H9 (cell line): ENCODE measurements at regions not wholly inside any gene's neighbourhood (a gene's known extent, or its start where the extent isn't known, plus 50 kb on each side); places are given as distances from the start of the nearest gene placed in this dataset.

ENCODE experiments used
- DNase-seq: peaks from one replicate; pipeline ENCODE4 v3.0.0-alpha.2; 2017
- H2AFZ ChIP-seq: one replicate; pipeline ENCODE4 v1.6.1; 2013; ENCODE audit warnings: mild to moderate bottlenecking, low read length, control low read depth, moderate library complexity
- H2AK5ac ChIP-seq: 2 replicates; pipeline ENCODE4 v1.6.1; 2013; ENCODE audit warnings: low read length, control low read depth, mixed read lengths; ENCODE audit not compliant: insufficient read length
- H2BK120ac ChIP-seq: one replicate; pipeline ENCODE4 v1.6.1; 2013; ENCODE audit warnings: low read depth, mild to moderate bottlenecking, low read length, control low read depth, inconsistent platforms; ENCODE audit not compliant: poor library complexity, severe bottlenecking
- H2BK12ac ChIP-seq: 2 replicates; pipeline ENCODE4 v1.6.1; 2013; ENCODE audit warnings: low read length, control low read depth, mixed read lengths, low read depth; ENCODE audit not compliant: insufficient read length
- H2BK15ac ChIP-seq: 2 replicates; pipeline ENCODE4 v1.6.1; 2013; ENCODE audit warnings: low read depth, low read length, control low read depth
- H2BK20ac ChIP-seq: one replicate; pipeline ENCODE4 v1.6.1; 2013; ENCODE audit warnings: low read depth, mild to moderate bottlenecking, low read length, control low read depth, inconsistent platforms; ENCODE audit not compliant: poor library complexity, severe bottlenecking
- H2BK5ac ChIP-seq: 2 replicates; pipeline ENCODE4 v1.6.1; 2013; ENCODE audit warnings: low read length, control low read depth, mixed read lengths; ENCODE audit not compliant: insufficient read length
- H3K14ac ChIP-seq: 2 replicates; pipeline ENCODE4 v1.6.1; 2013; ENCODE audit warnings: low read length, control low read depth; ENCODE audit not compliant: insufficient read depth
- H3K18ac ChIP-seq: 2 replicates; pipeline ENCODE4 v1.6.1; 2013; ENCODE audit warnings: low read depth, mild to moderate bottlenecking, mixed read lengths, low read length, control low read depth; ENCODE audit not compliant: insufficient read length
- H3K23ac ChIP-seq: 2 replicates; pipeline ENCODE4 v1.6.1; 2013; ENCODE audit warnings: low read length, control low read depth, mixed read lengths, low read depth; ENCODE audit not compliant: insufficient read length
- H3K23me2 ChIP-seq: 2 replicates; pipeline ENCODE4 v1.6.1; 2013; ENCODE audit warnings: low read depth, mild to moderate bottlenecking, mixed read lengths, low read length, control low read depth; ENCODE audit not compliant: insufficient read length, poor library complexity, severe bottlenecking
- H3K27ac ChIP-seq: 2 replicates; pipeline ENCODE4 v1.5.1; 2013; ENCODE audit warnings: low read length, control low read depth, mixed read lengths, low read depth; ENCODE audit not compliant: insufficient read length
- H3K27me3 ChIP-seq: 2 replicates; pipeline ENCODE4 v1.6.1; 2013; ENCODE audit warnings: low read length, control low read depth, inconsistent platforms; ENCODE audit not compliant: insufficient read depth
- H3K4ac ChIP-seq: 2 replicates; pipeline ENCODE4 v1.6.1; 2013; ENCODE audit warnings: low read depth, mild to moderate bottlenecking, control low read depth, inconsistent platforms, low read length, moderate library complexity
- H3K4me1 ChIP-seq: 2 replicates; pipeline ENCODE4 v1.6.1; 2013; ENCODE audit warnings: low read length, control low read depth, inconsistent platforms; ENCODE audit not compliant: insufficient read depth
- H3K4me2 ChIP-seq: 2 replicates; pipeline ENCODE4 v1.6.1; 2013; ENCODE audit warnings: low read length, control low read depth, mixed read lengths; ENCODE audit not compliant: insufficient read length, insufficient read depth
- H3K56ac ChIP-seq: 2 replicates; pipeline ENCODE4 v1.6.1; 2013; ENCODE audit warnings: low read depth, mild to moderate bottlenecking, mixed read lengths, low read length, control low read depth; ENCODE audit not compliant: insufficient read length
- H3K79me1 ChIP-seq: 2 replicates; pipeline ENCODE4 v1.6.1; 2013; ENCODE audit warnings: low read depth, mild to moderate bottlenecking, moderate library complexity, low read length, control low read depth, inconsistent platforms; ENCODE audit not compliant: insufficient read depth, poor library complexity, severe bottlenecking
- H3K79me2 ChIP-seq: 2 replicates; pipeline ENCODE4 v1.6.1; 2013; ENCODE audit warnings: low read length, control low read depth, inconsistent platforms; ENCODE audit not compliant: insufficient read depth
- H3K9ac ChIP-seq: 2 replicates; pipeline ENCODE4 v1.6.1; 2013; ENCODE audit warnings: low read length, control low read depth, mixed read lengths; ENCODE audit not compliant: insufficient read length; ENCODE audit errors: extremely low read depth
- H3K9me3 ChIP-seq: one replicate; pipeline ENCODE4 v1.6.1; 2013; ENCODE audit warnings: low read depth, low read length, inconsistent platforms; ENCODE audit not compliant: control insufficient read depth
- H3T11ph ChIP-seq: one replicate; pipeline ENCODE4 v1.6.1; 2013; ENCODE audit warnings: mild to moderate bottlenecking, low read length, control low read depth, inconsistent platforms
- H4K20me1 ChIP-seq: one replicate; pipeline ENCODE4 v1.6.1; 2013; ENCODE audit not compliant: control insufficient read depth, insufficient read length, insufficient read depth
- H4K5ac ChIP-seq: 2 replicates; pipeline ENCODE4 v1.6.1; 2013; ENCODE audit warnings: low read depth, mild to moderate bottlenecking, mixed read lengths, low read length, control low read depth; ENCODE audit not compliant: insufficient read length
- H4K8ac ChIP-seq: replicated peaks from 2 replicates; pipeline ENCODE4 v1.6.1; 2013; ENCODE audit warnings: low read length, control low read depth, mixed read lengths, low read depth; ENCODE audit not compliant: insufficient read length
- H4K91ac ChIP-seq: 2 replicates; pipeline ENCODE4 v1.6.1; 2013; ENCODE audit warnings: low read depth, mild to moderate bottlenecking, moderate library complexity, mixed read lengths, low read length, control low read depth; ENCODE audit not compliant: insufficient read length
- H3K27ac Mint-ChIP-seq, 3 experiments: 2 replicates in 2 of 3; 3 replicates in 1 of 3; pipeline ENCODE4 v1.8.0; 2020 to 2021; ENCODE audit warnings: mixed read lengths in 3 of 3, mild to moderate bottlenecking in 1 of 3, moderate library complexity in 1 of 3
- H3K27me3 Mint-ChIP-seq: 2 replicates; pipeline ENCODE4 v1.8.0; 2021; ENCODE audit warnings: low read depth, mild to moderate bottlenecking, moderate library complexity, mixed read lengths
- H3K36me3 Mint-ChIP-seq, 3 experiments: 2 replicates in 2 of 3; 3 replicates in 1 of 3; pipeline ENCODE4 v1.8.0; 2020 to 2021; ENCODE audit warnings: low read depth in 3 of 3, mixed read lengths in 3 of 3; ENCODE audit not compliant: insufficient read depth in 1 of 3
- H3K4me1 Mint-ChIP-seq, 2 experiments: 2 replicates each; pipeline ENCODE4 v1.8.0; 2020; ENCODE audit warnings: mixed read lengths in 2 of 2
- H3K4me3 Mint-ChIP-seq, 2 experiments: 2 replicates in 1 of 2; 3 replicates in 1 of 2; pipeline ENCODE4 v1.8.0; 2020 to 2021; ENCODE audit warnings: mild to moderate bottlenecking in 2 of 2, mixed read lengths in 2 of 2, moderate library complexity in 1 of 2
- H3K9me3 Mint-ChIP-seq, 2 experiments: 2 replicates in 1 of 2; 3 replicates in 1 of 2; pipeline ENCODE4 v1.8.0; 2020; ENCODE audit warnings: mild to moderate bottlenecking in 2 of 2, mixed read lengths in 2 of 2, moderate library complexity in 1 of 2
- WGBS: extraction: QIAGEN DNeasy Blood & Tissue Kit; methylation state at CpG from one replicate; pipeline ENCODE4 v1.1.7; 2013; ENCODE audit warnings: missing lambda C conversion rate, low lambda C conversion rate, mixed read lengths; ENCODE audit not compliant: insufficient read length; ENCODE audit errors: extremely low coverage; 5-methylcytosine and 5-hydroxymethylcytosine counted together
- TF ChIP-seq, protein P1 (sequence below): fragments of 200-600 bp; sonication (generic); conservative IDR thresholded peaks from 3 replicates; pipeline ENCODE4 v1.8.0; 2021; ENCODE audit warnings: antibody characterized with exemption, mild to moderate bottlenecking

GRCh38 chr3:66898155-66898554, 100.0 kb upstream of the KBTBD8 start:
- no peak overlapping the region for H3K4me2 ChIP-seq
- no peak overlapping the region for H2BK20ac ChIP-seq
- TF ChIP-seq, protein P1, sequence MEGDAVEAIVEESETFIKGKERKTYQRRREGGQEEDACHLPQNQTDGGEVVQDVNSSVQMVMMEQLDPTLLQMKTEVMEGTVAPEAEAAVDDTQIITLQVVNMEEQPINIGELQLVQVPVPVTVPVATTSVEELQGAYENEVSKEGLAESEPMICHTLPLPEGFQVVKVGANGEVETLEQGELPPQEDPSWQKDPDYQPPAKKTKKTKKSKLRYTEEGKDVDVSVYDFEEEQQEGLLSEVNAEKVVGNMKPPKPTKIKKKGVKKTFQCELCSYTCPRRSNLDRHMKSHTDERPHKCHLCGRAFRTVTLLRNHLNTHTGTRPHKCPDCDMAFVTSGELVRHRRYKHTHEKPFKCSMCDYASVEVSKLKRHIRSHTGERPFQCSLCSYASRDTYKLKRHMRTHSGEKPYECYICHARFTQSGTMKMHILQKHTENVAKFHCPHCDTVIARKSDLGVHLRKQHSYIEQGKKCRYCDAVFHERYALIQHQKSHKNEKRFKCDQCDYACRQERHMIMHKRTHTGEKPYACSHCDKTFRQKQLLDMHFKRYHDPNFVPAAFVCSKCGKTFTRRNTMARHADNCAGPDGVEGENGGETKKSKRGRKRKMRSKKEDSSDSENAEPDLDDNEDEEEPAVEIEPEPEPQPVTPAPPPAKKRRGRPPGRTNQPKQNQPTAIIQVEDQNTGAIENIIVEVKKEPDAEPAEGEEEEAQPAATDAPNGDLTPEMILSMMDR, result no peak
- no peak overlapping the region for H3K4ac ChIP-seq
- no peak overlapping the region for H3T11ph ChIP-seq
- H4K5ac ChIP-seq, result no peak overlapping the region
- Mint-ChIP-seq H3K27ac (no peak overlapping the region), H3K9me3 (peaks cover 46 to 62% of the 10 kb centered on the region in 2 experiments), H3K4me3 (no peak overlapping the region), H3K4me1 (no peaks in the 10 kb centered on the region), H3K27me3 (no peaks in the 10 kb centered on the region; the same call in 1 of the 2 replicates), H3K36me3 (peaks cover 14 to 49% (median 19%) of the 10 kb centered on the region in 3 experiments)
- no peak overlapping the region for H2AFZ ChIP-seq
- H2BK15ac ChIP-seq, result no peak overlapping the region
- no peak overlapping the region for H2AK5ac ChIP-seq
- DNase-seq, result no peak
- no CpG with 5 or more reads among the region's 6 CpGs for WGBS
- H3K23ac ChIP-seq, result no peak overlapping the region
- no peaks in the 10 kb centered on the region for H3K23me2 ChIP-seq
- H3K14ac ChIP-seq, result no peak overlapping the region
- no peak overlapping the region for H3K56ac ChIP-seq
- no peaks in the 10 kb centered on the region for H3K79me1 ChIP-seq
- no peak overlapping the region for H4K91ac ChIP-seq
- H4K20me1 ChIP-seq, result no peaks in the 10 kb centered on the region
- no peak overlapping the region for H2BK5ac ChIP-seq
- no peak overlapping the region for H4K8ac ChIP-seq
- no peak overlapping the region for H3K9ac ChIP-seq
- no peaks in the 10 kb centered on the region for H3K27me3 ChIP-seq
- H3K4me1 ChIP-seq, result no peaks in the 10 kb centered on the region
- no peak overlapping the region for H3K18ac ChIP-seq
- no peaks in the 10 kb centered on the region for H3K79me2 ChIP-seq
- H3K9me3 ChIP-seq, result no peaks in the 10 kb centered on the region
- no peak overlapping the region for H2BK120ac ChIP-seq
- H3K27ac ChIP-seq, result no peak overlapping the region
- H2BK12ac ChIP-seq, result no peak overlapping the region
